HG02623 (cell line): ENCODE measurements at regions not wholly inside any gene's neighbourhood (a gene's known extent, or its start where the extent isn't known, plus 50 kb on each side); places are given as distances from the start of the nearest gene placed in this dataset.

Experiments used
- ATAC-seq: cut with Tn5 transposase; IDR thresholded peaks from one replicate; pipeline ENCODE4 v1.9.1; 2021; ENCODE audit warnings: moderate library complexity; ENCODE audit not compliant: unreplicated experiment

DNA sequence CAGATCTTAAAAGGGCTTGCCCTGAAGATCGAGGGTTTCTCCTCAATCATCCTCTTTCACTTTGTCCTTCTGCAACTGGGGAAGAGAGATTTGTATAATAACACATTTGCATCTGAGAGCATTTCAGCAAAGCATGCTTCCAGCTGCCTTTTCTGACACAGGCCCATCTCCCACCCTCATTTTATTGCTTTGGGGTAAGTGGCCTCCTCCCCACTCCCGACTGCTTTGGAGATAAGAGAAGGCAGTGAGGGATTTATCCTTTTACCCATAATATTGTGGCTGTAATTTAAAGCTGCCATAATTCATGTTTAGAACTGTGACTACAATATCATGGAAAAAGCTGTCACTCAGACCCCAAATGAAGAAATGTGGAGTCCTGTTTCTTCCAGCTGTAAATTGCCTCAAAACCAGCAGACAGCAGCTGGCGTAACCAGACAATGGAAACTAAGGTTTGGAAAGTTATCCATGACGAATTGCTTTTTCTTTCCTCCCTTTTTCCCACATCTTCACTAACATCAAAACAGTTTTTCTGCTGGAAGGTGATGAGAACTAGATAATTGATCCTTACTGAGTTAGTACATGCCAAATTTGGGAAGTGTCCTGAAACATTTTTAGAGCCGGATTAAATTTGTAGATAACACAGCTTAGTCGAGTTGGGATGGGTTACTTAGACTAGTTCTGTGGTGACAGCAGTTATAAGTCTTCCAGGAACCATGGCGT, 104.2 kb upstream of the PFN2 start:
- ATAC-seq = peak; percentile 58

DNA sequence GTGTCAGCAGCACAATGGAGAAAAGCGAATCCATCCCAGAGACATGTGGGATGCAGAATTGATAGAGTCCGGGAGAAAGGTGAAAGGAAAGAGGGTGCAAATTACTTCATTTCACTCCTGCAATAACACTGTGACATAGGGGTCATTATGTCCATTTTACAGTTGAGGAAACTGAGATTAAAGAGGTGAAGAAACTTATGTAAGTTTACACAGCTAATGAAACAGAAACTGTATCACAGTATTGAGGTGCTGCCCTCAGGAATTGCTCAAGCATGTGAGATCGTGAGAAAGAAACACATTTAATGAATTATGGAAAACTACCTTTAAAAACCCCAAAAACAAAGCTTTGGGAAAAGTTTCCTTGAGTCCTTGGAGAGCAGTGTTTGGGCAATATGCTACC, 103.6 kb upstream of the PFN2 start:
- ATAC-seq = peak; percentile 45

DNA sequence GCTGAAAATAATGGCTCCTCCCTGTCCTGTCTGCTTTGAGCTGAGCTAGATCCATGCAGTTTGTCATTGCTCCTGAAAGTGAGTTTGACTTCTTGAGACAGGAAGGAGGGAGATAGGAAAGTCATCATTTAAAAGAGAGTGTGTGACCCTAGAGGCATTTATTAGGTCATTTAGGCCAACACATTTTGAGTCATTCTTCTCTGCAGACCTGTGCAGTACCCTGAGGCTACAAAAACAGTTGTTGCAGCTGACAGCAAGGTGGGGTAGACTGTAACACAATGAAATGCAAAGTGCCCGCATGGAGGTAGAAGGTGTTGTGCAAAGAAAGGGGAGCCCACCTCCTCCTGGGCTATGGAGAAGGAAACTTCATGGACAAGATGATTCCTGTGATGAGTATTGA, 102.8 kb upstream of the PFN2 start:
- ATAC-seq = no peak

DNA sequence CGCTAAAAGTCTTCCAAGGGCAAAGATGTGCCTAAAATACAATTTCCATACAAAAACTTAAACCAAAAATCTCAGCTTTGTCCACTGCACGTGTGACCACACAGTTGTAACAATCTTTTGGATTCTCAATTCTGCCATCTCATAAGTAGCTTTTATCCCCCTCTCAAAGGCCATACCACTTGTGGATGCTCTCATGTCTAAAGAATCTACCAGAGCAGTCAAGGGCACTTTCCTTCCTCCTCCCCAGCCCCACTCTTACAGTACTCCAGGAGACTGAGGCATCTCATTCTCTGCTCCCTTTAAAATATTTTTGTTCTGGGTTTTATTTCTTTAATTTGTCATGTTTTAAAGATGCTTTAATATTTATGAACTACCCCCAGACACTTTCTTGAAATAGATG, 102.3 kb upstream of the PFN2 start:
- ATAC-seq = no peak

DNA sequence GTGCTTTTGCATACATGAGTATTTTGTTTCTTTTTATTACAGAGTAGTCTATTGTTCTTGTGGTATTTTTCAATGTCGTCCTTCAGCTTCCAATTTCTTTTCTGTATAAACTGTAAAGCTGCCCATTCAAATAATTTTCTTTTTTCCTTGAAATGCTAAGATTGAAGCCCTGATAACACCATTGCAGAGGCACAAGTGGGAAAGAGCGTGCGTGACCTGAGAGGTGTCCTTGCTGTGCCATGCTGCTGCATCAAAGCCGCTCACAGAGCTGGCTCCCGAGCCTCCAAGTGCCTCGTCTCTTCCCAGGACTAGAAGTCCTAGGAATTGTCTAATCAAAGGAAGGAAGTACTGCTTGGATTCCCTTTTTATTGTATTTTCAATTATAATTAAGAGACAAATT, 101.9 kb upstream of the PFN2 start:
- ATAC-seq = no peak

DNA sequence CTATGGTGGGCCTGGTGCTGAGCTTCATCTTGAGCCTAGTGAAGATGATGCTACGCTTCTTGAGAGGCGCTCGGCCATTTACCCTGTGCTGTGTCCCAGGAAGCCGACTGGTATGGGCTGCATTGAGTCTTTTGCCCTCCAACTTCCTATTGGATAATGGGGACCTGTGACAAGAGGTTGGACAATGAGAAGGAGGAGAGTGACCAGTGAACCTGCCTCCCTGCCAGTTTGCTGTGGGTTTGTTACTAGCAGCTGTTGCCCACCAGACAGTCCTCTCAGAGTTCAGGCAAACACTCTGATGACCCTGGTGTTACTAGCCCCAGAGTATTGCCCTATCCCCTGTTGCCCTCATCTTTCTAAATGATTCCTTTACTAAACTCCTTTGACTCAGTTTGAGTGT, 99.6 kb upstream of the PFN2 start:
- no peak for ATAC-seq

DNA sequence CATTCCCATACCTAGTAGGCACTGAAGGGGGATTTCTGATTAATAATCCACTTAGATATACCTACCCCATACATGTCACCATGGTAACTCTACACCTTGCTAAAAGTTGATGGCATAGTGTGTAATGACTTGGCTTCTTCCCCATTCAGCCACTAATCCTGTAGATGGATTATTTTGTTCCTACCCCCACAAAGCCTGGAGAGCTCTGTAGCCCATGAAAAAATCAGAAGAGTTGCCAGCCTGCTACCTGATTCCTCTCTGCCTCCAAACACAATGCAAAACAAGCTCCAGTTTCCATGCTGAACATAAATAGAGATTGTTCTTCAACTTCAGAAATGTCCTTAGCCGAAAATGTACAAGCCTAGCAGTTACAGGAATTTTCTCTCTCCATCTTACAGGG, 98.9 kb upstream of the PFN2 start:
- no peak for ATAC-seq

DNA sequence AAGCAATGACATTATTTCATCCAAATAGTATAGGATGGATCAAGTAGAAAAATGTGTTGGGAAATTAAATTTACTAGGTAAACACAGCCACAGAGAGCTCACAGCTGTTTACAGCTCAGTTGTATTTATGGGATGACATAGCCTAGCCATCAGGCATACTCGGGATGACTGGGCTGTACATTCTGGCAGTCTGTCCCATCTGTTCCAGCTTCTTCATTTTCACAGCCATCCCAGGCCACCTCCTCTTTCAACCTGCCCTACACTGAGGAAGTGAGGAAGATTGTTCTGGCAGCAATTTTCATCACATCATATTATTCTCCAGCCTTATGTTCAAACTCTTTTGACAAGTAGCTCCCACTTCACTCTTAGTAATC, 98.4 kb upstream of the PFN2 start:
- ATAC-seq = no peak

DNA sequence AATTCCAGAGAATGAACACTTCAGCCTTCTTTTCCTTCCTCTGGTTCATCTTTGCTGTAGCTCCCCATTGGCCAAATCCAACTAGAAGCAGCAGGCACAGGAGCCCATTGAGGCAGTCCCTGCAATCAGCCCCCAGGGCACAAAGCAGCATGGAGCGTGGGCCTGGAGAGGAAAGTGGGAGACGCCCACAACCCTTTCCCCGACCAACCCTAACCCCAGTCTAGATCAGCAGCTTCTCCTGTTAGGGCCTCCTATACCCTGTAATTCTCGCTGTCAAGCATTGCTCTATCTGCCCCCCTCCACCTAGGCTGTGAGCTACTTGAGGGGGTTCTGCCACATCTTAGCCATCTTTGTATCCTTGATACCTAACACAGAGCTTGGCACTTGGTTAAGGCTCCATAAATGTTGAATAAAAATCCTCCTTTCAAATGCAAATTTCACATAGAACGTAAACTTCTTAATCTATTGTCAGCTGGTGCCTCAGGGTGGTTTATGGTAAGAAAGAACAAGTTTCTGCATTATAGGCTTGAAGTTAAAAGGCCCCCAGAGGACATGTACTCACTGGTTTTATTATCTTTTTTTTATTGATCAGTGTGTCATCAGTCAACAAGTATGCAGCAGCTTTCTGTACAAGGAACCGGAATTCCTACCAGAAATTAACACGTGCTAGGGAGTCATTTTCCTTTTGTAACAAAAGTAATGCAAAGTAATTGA, 97.9 kb upstream of the PFN2 start:
- ATAC-seq = no peak

DNA sequence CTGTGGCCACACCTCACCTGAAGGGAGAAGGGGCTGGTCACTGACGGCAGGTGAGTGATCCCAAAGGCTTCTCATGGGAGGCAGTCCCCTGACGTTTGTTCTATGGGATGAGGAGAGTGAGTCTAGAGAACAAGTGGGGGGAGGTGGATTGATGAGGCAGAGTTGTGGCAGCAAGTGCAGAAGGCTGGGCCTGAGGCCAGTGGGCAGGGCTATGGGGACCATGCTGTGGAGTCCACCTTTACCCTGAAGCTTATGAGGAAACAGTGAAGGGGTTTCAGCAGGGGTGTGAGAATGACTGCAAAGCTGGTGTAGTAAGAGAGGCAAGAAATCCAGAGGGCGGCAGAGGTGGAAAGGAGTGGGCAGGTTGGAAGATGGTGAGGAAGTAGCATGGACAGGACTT, 96.9 kb upstream of the PFN2 start:
- ATAC-seq = no peak

DNA sequence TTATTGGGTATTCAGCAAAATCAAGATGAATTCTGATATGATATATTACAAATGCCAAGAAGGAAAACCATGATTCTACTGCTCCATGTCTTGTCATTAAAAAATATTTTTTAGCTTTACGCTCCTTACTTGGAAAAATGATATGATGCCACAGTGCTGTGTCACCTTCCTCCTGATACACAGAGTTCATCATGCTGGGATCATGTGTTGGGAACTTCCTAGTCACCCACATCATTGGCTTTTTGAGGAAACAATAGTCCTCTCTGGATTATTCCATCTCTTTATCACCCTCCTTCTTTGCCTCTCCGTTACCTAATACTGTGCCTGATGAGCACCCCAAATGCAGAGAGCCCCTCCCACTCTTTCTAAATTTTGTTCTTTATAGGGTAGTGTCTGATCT, 94.3 kb upstream of the PFN2 start:
- ATAC-seq = no peak

DNA sequence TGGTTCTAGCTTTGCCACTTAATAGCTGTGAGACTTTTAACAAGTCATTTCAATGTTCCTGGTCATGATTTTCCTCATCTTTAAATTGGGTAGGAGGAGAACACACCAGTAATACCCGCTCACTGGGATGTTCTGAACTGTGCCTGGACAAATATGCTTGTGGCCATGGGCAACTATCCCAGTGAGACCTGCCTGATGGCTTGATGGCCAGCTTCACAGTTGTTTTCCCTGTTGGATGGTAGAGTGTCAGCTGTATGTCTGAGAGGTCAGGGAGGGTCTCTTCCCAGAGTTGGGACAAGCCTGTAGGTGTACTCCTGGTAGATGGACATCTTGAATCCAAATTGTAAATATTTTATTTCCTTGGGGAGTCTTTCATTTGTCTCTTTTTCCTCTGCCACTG, 92.5 kb upstream of the PFN2 start:
- ATAC-seq = no peak

DNA sequence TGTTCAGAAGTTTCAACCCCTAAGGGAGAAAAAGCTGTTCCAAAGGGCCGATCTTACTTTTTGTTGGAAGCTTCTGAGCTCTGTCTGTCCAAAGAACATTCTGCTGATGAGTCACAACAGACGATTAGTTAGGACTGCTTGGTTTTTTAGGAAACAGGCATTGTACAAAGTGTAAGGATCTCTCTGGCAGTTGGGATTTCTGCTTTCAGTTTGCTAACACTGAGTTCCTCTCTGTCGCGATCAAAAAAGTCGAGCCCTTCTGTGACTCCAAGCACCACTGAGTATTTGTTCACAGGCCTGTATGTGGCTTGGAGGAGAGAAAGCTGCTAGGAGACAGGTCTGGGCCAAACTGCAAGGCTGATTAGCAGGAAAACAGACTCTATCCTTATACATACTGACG, 91.8 kb upstream of the PFN2 start:
- ATAC-seq = no peak

DNA sequence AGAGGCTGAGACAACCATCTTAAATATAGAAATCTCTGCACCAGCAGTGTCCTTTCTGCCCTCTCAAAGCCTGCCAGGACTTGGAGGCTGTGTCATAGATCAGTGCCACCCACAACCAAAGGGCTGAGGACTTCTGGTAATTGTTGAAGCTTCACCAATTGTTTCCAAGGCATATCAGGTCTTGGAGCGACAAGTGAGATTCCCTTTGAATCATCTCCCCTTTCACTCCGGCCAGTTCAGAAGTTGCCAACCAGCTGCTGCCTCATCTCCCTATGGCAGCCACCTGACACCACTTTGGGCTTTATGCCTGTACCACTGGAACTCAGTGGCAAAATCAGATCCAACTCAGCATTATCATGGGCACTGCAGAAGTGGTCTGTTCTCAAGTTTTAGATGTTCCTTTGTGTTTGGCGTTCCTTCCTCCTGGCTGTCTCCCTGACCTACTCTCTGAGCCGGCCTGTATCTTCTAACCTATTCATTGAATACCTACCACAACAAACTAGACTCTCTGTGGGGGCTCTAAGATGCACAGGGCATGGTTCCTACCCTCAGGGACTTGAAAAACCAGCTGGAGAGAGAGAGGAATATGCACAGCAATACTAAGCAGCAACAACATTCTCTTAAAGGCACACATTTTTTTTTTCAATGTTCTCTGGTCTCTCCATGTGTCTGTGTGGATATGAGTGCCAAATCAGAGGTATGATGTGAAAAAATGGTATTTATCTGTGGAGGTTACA, 90.8 kb upstream of the PFN2 start:
- ATAC-seq = no peak

DNA sequence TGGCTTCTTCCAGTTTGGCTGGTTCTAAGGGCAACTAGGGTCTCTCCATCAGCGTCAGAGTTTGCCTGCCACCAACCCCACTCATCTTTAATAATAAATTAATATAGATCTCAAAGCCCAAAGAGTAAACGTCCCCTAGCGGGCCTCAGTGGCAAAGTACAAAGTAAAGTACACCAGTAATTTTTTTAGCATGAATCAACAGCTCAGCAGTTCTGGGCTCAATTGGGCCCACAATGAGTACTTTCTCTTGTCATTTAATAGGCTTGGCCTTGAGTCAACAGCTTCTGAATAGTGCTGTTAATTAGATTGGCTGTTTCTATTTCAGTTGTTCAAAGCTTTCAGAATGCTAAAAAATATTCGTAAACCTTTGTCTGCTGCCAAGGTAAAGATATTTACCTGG, 89.0 kb upstream of the PFN2 start:
- ATAC-seq = no peak

DNA sequence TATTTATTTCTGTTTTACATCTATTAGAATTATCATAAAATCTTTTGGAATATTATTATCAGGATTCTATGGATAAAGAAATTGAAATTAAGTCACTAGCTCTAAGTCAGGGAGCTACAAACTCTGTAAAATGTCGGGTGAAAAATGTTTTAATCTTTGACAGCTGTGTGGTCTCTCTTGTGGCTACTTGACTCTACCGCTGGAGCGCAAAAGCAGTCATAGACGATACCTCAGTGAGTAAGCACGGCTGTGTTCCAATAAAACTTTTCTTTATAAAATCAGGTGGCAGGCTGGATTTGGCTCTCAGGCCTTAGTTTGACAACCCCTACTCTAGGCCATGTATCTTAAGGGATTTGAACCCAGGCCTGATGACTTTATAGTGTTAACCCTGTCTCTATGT, 88.5 kb upstream of the PFN2 start:
- ATAC-seq = no peak

DNA sequence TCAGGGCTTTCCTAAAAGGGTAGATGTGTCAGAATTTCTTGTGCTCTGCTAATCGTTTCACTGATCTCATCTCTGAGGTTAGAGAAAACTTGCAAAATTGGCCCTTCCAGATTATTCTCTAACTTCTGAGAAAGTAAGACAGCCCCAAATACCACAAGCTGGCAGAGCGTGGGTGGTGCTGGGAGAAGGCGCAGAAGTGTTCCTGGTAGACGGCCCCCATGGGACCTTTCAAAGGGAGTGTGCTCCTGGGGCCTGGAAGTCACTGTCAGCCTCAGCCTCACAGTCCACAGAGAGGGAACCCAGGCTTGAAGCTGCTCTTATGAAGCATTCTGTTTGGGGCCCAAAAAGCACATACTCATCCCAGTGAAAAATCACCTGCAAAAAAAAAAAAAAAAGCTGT, 86.5 kb upstream of the PFN2 start:
- ATAC-seq = no peak

DNA sequence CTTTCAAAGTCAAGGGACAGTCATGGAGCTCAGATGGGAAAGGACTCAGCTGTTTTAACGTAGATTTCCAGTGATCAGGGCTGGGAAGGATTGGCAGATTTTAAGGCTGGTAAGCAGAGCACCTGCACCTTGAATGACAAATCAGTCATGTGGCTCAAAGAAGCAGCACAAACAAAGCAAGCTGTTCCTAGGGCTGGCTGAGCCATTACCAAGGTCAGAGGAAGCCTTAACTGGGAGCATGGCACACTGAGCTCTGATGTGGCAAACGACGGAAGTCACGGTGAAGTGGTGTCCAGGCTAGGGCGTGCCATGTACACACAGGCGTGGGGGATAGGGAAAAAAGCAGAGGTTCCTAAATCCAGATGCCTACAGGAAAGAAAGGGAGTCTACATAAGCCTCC, 84.6 kb upstream of the PFN2 start:
- ATAC-seq = no peak

DNA sequence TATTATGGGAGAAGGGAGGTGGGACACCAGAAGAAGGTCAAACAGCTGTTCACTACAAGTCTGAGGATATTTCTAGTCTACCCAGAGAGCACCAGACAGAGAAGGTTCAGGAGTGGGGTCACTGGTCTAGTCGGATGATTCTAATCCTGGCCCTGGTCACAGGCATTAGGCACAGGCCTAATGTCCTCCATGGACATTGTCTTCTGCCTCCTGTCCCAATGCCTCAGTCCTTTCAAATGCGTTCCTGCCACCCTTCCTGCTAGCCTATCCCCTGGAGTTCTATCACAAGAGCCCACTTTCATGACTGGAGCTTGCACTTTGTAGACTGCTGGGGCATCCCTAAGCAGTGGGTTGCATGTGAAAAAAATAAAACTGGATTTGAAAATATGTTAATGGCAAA, 83.9 kb upstream of the PFN2 start:
- no peak for ATAC-seq

DNA sequence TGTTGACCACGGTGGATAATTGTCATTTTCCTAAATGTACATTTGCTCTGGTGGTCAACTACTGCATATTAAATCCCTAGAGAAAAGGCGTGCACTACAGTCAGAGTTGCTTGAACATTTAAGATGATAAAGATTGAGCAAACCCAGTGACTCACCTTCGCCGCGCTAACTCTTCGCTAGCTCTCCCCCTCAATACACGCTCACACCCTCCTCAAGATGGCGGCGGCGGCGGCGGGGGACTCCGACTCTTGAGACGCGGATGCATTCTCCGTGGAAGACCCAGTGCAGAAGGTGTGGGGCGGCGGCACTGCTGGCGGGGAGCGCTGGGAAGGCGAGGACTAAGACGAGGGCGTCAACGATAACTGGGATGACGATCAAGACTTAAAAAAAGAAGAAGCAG, 79.8 kb upstream of the PFN2 start:
- no peak for ATAC-seq

DNA sequence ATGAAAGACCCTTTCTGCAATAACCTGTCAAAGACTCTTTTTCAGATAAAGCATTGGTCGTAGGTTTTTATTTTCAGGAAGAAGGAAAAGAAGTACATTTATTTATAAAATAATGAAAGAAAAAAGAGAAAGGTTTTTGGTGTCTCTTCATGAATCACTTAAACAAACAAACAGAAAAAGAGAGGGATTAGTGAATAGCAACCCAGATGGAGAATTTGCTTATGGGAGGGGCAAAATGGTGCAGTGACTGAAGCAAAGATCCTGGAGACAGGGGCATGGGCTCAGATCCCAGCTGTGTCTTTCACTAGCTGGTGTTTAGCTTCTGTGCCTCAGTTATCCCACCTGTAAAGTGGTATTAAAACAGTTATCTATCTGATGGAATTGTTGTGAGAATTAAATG, 78.6 kb upstream of the PFN2 start:
- ATAC-seq = no peak

DNA sequence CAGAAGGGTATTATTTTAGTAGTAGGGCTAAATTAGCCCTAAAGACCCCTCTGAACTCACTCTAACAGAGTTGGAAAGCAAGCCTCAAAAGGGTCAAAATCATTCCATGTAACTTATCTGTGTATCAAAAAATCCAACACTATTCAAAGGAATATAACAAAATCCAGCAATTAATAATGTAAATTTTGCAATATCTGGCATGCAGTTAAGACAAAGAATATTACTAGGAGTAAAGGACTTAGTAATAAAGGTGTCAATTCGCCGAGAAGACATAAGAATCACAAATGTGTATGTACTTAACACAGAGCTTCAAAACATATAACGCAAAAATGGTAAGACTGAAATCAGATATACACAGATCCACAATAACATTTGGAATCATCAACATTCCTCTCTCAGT, 71.2 kb upstream of the PFN2 start:
- no peak for ATAC-seq
